ENCODE measurements at regions not wholly inside any gene's neighbourhood (a gene's known extent, or its start where the extent isn't known, plus 50 kb on each side); places are given as distances from the start of the nearest gene placed in this dataset.

GRCh38 chr12:114855678-114856077, 171.7 kb upstream of the TBX3 start:
- TF ChIP-seq POLR2A (IDR thresholded peaks at IDR 0.05), result no peak
- no peak for TF ChIP-seq CTCF (IDR thresholded peaks at IDR 0.05)

Data from upper lobe of left lung (tissue), 4 donors.